ENCODE measurements at regions not wholly inside any gene's neighbourhood (a gene's known extent, or its start where the extent isn't known, plus 50 kb on each side); places are given as distances from the start of the nearest gene placed in this dataset.
"Not testable (repeated sequence)": the region's sequence is repeated elsewhere in the genome, so short reads cannot be mapped to it uniquely, and the experiment has no call there.

- Histone ChIP-seq H3K27me3 (ENCODE audit: low read length) (no peaks in the 10 kb centered on the region), H3K9ac (ENCODE audit: low read length) (no peak overlapping the region), H3K4me3 (ENCODE audit: insufficient read depth, low read length, poor library complexity, severe bottlenecking) (no peak overlapping the region), H3K9me3 (ENCODE audit: insufficient read depth, low read length) (no peaks in the 10 kb centered on the region), H3K27ac (ENCODE audit: low read depth, low read length) (no peak overlapping the region), H3K79me2 (ENCODE audit: insufficient read depth, low read length) (no peaks in the 10 kb centered on the region), H3K9me2 (replicated peaks; ENCODE audit: insufficient read depth, low read length) (no peaks in the 10 kb centered on the region), H4K20me1 (ENCODE audit: low read depth, low read length) (no peaks in the 10 kb centered on the region), H3K4me2 (ENCODE audit: low read depth, low read length, poor library complexity, severe bottlenecking) (no peak overlapping the region), H3K36me3 (ENCODE audit: low read length) (no peaks in the 10 kb centered on the region), H2AFZ (ENCODE audit: low read depth, low read length, severe bottlenecking) (no peak overlapping the region), H3F3A (ENCODE audit: insufficient read depth) (no peaks in the 10 kb centered on the region)
- TF ChIP-seq CTCF (IDR thresholded peaks at IDR 0.05; ENCODE audit: insufficient read depth, low read length, poor library complexity, severe bottlenecking) (no peak), EZH2phosphoT487 (conservative IDR thresholded peaks at IDR 0.05; ENCODE audit: low read length) (no peak)
Measured at GRCh38 chr4:19021617-19022016, 1000.1 kb upstream of the LCORL start.

- not testable (repeated sequence) for H3K9me2 ChIP-seq (replicated peaks; ENCODE audit: insufficient read depth, low read length); H3K27ac ChIP-seq (ENCODE audit: low read depth, low read length); H3K4me3 ChIP-seq (ENCODE audit: insufficient read depth, low read length, poor library complexity, severe bottlenecking); H3F3A ChIP-seq (ENCODE audit: insufficient read depth); H3K9me3 ChIP-seq (ENCODE audit: insufficient read depth, low read length); H3K27me3 ChIP-seq (ENCODE audit: low read length); H3K79me2 ChIP-seq (ENCODE audit: insufficient read depth, low read length); H3K4me2 ChIP-seq (ENCODE audit: low read depth, low read length, poor library complexity, severe bottlenecking); H4K20me1 ChIP-seq (ENCODE audit: low read depth, low read length); H3K9ac ChIP-seq (ENCODE audit: low read length); H3K36me3 ChIP-seq (ENCODE audit: low read length); H2AFZ ChIP-seq (ENCODE audit: low read depth, low read length, severe bottlenecking)
Measured at GRCh38 chr4:19016550-19016949, 995.0 kb upstream of the LCORL start.

- Histone ChIP-seq H3K36me3 (ENCODE audit: low read length) (no peaks in the 10 kb centered on the region), H2AFZ (ENCODE audit: low read depth, low read length, severe bottlenecking) (no peak overlapping the region), H3K9ac (ENCODE audit: low read length) (no peak overlapping the region), H3K9me3 (ENCODE audit: insufficient read depth, low read length) (no peaks in the 10 kb centered on the region), H3K4me3 (ENCODE audit: insufficient read depth, low read length, poor library complexity, severe bottlenecking) (no peak overlapping the region), H3K27ac (ENCODE audit: low read depth, low read length) (no peak overlapping the region), H4K20me1 (ENCODE audit: low read depth, low read length) (no peaks in the 10 kb centered on the region), H3K4me2 (ENCODE audit: low read depth, low read length, poor library complexity, severe bottlenecking) (no peak overlapping the region), H3F3A (ENCODE audit: insufficient read depth) (no peaks in the 10 kb centered on the region), H3K9me2 (replicated peaks; ENCODE audit: insufficient read depth, low read length) (no peaks in the 10 kb centered on the region), H3K79me2 (ENCODE audit: insufficient read depth, low read length) (no peaks in the 10 kb centered on the region), H3K27me3 (ENCODE audit: low read length) (no peaks in the 10 kb centered on the region)
- no peak for TF ChIP-seq CTCF (IDR thresholded peaks at IDR 0.05; ENCODE audit: insufficient read depth, low read length, poor library complexity, severe bottlenecking)
- no peak for TF ChIP-seq EZH2phosphoT487 (conservative IDR thresholded peaks at IDR 0.05; ENCODE audit: low read length)
Measured at GRCh38 chr4:19014594-19014993, 993.0 kb upstream of the LCORL start.

GRCh38 chr4:19010761-19011160, 989.2 kb upstream of the LCORL start:
- Histone ChIP-seq H3K4me2 (ENCODE audit: low read depth, low read length, poor library complexity, severe bottlenecking) (no peak overlapping the region), H3K9me3 (ENCODE audit: insufficient read depth, low read length) (no peaks in the 10 kb centered on the region), H3K9me2 (replicated peaks; ENCODE audit: insufficient read depth, low read length) (no peaks in the 10 kb centered on the region), H4K20me1 (ENCODE audit: low read depth, low read length) (no peaks in the 10 kb centered on the region), H3K27me3 (ENCODE audit: low read length) (no peaks in the 10 kb centered on the region), H2AFZ (ENCODE audit: low read depth, low read length, severe bottlenecking) (no peak overlapping the region), H3F3A (ENCODE audit: insufficient read depth) (no peaks in the 10 kb centered on the region), H3K27ac (ENCODE audit: low read depth, low read length) (no peak overlapping the region), H3K36me3 (ENCODE audit: low read length) (no peaks in the 10 kb centered on the region), H3K79me2 (ENCODE audit: insufficient read depth, low read length) (no peaks in the 10 kb centered on the region), H3K9ac (ENCODE audit: low read length) (no peak overlapping the region), H3K4me3 (ENCODE audit: insufficient read depth, low read length, poor library complexity, severe bottlenecking) (no peak overlapping the region)
- TF ChIP-seq EZH2phosphoT487 (conservative IDR thresholded peaks at IDR 0.05; ENCODE audit: low read length) = no peak
- TF ChIP-seq CTCF (IDR thresholded peaks at IDR 0.05; ENCODE audit: insufficient read depth, low read length, poor library complexity, severe bottlenecking) = no peak

All from SU-DHL-6 (cell line).